Embryonic facial prominence (tissue), 1 donor: ENCODE measurements at regions not wholly inside any gene's neighbourhood (a gene's known extent, or its start where the extent isn't known, plus 50 kb on each side); places are given as distances from the start of the nearest gene placed in this dataset.

Source experiments
- DNase-seq: peaks from one replicate; pipeline ENCODE4 v3.0.0-alpha.2; 2016; ENCODE audit errors: extremely low spot score

DNA sequence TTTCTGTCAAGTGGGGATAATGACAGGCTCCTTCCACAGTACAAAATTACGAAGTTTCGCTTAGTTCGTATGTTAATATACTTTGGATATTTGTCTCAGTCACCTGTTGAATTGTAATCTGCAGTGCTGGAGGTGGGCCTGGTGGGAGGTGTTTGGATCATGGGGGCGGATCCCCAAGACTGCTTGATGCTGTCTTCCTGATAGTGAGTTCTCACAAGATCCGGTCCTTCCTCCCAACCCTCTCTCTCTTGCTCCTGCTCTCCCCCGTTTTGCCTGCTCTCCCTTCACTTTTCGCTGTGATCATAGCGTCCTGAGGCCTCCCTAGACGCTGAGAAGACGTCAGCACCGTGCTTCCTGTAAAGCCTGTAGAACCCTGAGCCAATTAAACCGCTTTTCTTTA, 97.1 kb upstream of the EPB41L3 start:
- DNase-seq = no peak

DNA sequence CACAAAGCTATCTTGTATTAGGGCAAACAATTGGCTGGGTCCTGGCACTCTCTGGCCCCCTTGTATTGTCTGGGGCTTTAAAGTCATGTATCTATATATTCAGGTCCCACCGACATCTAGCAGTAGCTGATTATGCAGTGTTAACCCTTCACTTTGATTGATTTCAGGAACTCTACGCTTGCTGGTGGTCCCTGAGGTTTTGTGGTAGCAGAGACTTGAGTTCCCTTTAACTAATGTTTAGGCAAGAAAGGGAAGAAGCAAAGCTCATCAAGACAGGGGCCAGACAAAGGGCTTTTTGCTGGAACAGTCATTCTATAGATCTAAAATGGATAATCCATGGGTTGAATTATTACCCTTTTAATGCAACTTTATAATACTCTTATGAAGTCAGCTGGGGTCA, 95.3 kb upstream of the EPB41L3 start:
- DNase-seq = no peak

- DNase-seq = no peak
Observed at GRCh38 chr18:5632041-5632440, 88.2 kb upstream of the EPB41L3 start.

DNA sequence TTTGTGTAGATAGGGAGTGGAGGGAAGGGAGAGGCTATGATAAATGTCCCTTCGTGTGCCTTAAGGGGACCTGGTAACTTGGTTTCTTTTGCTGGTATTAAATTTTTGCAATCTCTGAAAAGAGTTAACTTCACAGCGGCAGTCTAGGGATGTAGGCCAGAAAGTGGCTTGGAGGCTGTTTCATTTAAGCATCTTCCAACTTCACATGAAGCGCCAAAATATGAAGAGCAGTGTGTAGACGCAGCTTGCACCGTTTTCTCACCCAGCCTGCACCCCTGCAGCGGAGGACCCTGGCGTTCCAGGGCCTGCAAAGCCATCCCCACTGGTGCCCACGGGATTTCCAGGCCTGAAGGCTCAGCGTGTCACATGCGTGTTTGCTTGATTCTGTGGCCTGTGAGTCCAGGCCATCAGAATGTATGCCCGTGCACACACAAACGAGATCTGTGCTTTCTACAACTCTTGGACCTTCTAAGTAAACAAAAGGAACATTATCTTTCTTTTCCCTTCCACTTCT, 87.2 kb upstream of the EPB41L3 start:
- no peak for DNase-seq

DNA sequence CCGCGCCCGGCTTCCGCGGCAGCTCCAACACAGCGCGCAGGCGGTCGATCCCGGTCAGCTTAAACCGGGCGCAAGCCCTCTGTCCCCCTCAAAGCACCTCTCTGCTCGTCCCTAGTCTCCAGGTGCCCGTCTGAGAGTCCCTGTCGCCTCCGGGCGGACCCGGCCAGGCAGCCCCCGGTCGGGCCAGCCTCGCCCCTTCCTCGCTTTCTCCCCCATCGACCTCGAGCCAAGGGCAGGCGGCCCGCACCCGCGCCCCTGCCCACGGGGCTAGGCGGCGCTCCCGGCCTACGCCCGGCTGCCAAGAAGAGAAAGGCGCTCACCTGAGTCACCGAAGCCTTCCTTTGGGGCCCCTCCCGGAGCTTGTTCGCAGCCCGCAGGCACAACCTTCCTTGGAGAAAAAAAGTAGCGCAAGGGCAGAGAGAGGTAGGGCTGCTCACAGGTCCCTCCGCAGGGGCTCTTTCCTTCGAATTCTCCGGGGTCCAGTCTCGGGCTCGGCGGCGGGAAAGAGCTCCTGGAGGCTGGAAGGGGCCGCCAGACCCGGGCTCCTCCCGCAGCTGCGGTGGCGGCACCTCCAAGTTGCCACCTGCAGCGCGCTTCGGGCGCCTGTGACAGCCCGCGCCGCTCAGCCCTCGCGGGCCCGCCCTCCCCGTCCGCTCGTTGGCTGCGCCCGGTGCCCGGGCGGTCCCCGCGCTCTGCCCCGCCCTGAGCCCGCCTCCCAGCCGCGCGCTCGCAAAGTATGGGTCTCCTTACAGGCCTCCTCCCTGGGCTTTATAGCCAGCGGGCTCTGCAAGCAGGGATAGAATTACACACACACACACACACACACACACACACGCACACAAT, 86.5 kb upstream of the EPB41L3 start:
- DNase-seq = peak; percentile 36

- no peak for DNase-seq
Observed at GRCh38 chr18:5628512-5629255, 84.9 kb upstream of the EPB41L3 start.

- DNase-seq = no peak
Observed at GRCh38 chr18:5627776-5628511, 84.1 kb upstream of the EPB41L3 start.

GRCh38 chr18:5626130-5626880, 82.5 kb upstream of the EPB41L3 start:
- no peak for DNase-seq

- no peak for DNase-seq
Observed at GRCh38 chr18:5625076-5625475, 81.3 kb upstream of the EPB41L3 start.

- no peak for DNase-seq
Observed at GRCh38 chr18:5622905-5623304, 79.1 kb upstream of the EPB41L3 start.

DNA sequence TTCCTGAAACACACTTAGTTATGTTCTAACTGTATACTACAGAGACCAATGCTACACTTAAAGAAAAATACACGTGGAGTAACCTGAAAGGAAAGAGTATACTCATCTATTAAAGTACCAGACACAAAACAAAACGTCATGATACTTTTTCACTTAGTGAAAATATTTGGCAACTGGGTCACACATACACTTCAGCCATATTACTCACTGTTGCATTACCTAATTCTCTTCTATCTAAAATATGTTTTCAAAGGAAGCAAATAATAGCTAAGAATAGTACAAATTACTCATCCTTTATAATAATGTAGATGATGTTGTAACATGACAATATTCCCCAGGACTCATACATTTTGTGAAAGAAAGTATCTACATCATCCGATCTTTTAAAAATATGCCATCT, 76.5 kb upstream of the EPB41L3 start:
- no peak for DNase-seq

DNA sequence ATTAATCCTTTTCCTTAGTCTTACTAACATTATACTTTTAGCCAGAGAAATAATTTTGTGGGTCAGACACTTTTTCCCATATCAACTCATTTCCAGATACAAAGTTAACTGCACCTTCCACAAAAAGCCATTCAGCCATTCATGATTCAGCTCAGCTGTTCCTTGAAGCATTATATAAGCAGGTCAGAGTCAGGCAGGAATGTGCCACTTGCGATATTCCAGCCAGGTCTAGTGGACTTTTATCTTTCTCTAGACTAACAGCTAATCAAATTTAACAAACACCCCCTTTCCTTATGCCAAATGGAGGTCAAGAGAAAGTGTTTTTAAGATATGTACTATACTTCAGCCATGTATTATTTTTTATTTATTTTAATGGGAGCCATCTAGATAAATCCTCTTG, 75.6 kb upstream of the EPB41L3 start:
- no peak for DNase-seq

DNA sequence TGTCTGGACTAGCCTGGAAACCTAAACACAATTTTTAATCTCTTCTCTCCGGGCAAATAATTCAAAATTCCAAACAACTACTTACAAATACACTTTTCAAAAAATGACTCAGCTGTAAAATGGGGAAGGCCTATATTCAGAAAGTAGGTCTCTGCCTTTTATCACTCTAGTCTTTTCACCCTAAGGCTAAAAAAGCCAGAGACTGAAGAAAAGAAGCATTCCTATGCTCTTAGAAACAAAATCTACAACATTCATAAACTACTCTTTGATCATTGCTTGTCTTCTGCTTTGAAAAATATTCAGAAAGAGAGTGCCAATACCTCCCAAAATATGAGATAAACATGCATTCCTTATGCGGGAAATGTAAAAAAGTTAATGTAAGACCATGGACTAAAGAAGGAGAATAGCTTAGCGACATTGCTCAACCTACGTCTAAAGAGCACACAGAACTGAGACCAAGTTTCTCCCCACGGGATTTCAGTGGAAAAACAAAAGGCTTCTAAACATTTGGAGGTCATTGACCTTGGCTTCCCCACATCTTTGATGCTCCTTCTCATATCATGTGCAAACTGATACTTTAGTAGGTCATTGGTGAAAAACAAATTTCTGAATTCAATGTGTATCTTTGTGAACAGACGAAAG, 74.4 kb upstream of the EPB41L3 start:
- DNase-seq = no peak

DNA sequence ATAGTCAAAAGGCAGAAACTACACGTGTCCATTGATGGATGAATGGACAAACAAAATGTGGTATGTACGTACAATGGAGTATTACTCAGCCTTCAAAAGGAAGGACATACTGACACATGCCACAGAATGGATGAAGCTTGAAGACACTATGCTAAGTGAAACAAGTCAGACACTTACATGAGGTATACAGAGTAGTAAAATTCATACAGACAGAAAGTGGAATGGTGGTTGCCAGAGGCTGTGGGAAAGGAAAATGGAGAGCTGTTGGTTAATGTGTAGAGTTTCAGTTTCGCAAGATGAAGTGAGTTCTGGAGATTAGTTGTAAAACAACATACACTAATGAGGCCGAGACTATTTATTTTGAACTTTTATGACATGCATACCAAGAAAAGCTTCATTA, 67.4 kb upstream of the EPB41L3 start:
- no peak for DNase-seq

DNA sequence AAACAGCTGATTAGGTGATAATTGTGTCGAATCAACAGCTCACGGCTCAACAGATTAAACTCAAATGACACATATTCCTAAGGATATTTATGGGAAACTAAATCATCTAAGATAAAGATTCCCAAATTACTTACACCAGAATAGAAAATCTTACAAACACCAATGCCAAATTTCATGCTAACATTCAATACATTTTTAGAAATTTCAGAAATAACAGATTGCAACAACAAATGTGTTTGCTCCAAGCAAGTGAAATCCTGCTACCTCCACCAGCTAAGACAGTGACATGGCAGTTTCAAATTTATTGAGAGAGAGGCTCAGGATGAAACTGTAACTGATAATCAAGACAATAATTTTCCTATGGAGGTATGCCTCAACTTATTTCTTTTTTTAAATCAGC, 65.0 kb upstream of the EPB41L3 start:
- no peak for DNase-seq

DNA sequence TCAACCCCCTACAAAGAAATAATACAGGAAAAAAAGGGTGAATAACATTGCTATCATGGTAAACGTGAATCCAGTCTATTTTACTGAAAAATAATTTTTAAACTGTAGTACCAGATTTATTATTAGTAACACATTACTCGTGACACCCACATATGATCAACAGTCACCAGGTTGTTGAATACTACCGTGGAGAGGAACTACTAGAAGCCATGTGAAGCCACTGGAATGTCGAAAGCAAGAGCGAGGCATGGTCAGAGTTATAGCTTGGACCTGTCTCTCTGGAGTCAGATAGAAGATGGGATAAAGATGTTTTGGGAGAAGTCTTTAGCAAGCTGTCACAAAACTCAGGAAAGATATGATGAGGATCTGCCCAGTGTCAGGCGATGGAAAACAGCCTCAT, 63.2 kb upstream of the EPB41L3 start:
- no peak for DNase-seq

DNA sequence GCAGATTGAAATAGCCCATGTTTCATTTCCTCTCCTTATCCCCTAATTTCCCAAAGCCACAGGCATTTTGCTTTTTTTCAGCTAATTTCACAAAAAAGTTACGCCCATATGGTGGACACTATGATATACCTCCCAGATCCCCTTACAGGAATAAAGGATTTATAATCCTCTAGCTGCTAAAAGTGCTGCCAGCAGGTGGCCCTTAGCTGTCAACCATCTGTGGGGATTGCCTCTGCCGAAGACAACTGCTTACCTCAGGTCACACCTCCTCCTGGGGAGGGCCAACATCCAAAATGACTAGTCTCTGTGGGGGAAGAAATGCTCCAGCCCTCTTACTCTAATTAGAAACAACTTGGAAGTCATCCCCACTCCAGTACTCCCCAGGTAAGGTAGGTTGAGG, 61.0 kb upstream of the EPB41L3 start:
- no peak for DNase-seq

DNA sequence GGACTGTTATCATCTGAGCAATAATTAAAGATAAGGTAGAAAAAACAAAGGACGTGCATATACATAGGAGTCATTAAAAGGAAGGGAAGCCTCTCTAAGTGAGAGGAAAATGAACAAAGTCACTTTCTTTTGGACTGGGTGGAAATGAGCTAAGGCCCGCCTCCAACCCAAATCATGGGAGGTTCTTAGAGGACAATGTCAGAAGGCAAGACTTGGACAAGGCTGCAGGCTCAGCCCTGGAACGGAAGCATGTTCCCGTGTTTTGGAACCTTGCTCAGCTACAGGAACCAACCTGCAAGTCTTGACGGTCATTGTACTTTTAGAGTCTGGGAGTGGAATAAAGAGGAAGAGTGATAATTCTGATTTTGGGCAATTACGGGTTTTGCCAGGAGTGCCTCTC, 59.4 kb upstream of the EPB41L3 start:
- no peak for DNase-seq

DNA sequence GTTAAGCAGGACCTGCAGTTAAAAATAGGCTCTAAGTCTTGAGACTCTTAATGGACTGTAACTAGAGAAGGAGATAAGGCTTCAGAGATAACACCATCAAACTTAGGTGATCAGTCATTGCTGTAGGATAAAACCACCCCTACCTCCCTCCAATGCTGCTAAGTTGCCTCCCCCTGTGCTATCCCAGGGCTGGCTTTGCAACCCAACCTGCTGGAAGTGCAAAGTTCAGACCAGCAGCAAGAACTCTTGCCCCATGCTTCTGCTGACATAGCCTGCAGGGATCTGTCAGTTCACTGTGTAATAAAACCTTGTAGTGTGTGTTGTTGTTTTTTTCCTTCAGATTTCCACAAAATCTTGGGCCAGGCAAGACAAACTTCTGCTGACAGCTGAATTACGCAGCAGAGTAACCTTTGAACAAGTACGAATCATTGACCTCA, 57.4 kb upstream of the EPB41L3 start:
- DNase-seq = no peak

- DNase-seq = peak; percentile 27
Observed at GRCh38 chr18:5600378-5601071, 56.7 kb upstream of the EPB41L3 start.
